Keratinocyte (primary cell): ENCODE measurements at regions not wholly inside any gene's neighbourhood (a gene's known extent, or its start where the extent isn't known, plus 50 kb on each side); places are given as distances from the start of the nearest gene placed in this dataset.

Experiments used
- DNase-seq: peaks from one replicate; pipeline ENCODE4 v3.0.0-alpha.2; 2011; ENCODE audit warnings: low read depth, missing footprints, low spot score
- FAIRE-seq: peaks from 2 replicates; lab custom pipeline; 2011; peaks lifted over from hg19 to GRCh38; lab: Jason Lieb, UNC
- H2AFZ ChIP-seq: 2 replicates; pipeline ENCODE4 v1.6.0; 2012; ENCODE audit warnings: low read length, control low read depth, inconsistent platforms; ENCODE audit not compliant: control insufficient read depth
- H3K27ac ChIP-seq: 2 replicates; pipeline ENCODE4 v1.5.1; 2011; ENCODE audit warnings: low read length; ENCODE audit not compliant: control insufficient read depth, insufficient read depth
- H3K27me3 ChIP-seq: 3 replicates; pipeline ENCODE4 v1.6.0; 2011; ENCODE audit warnings: low read length; ENCODE audit not compliant: control insufficient read depth, insufficient read depth; ENCODE audit errors: extremely low read depth
- H3K36me3 ChIP-seq, 2 experiments: 2 replicates in 1 of 2; 3 replicates in 1 of 2; pipeline ENCODE4 v1.5.1; 2011; ENCODE audit warnings: low read length in 2 of 2, mild to moderate bottlenecking in 1 of 2; ENCODE audit not compliant: control insufficient read depth in 2 of 2, insufficient read depth in 2 of 2; ENCODE audit errors: extremely low read depth in 1 of 2
- H3K4me1 ChIP-seq: 3 replicates; pipeline ENCODE4 v1.5.1; 2011; ENCODE audit warnings: low read length; ENCODE audit not compliant: control insufficient read depth, insufficient read depth; ENCODE audit errors: extremely low read depth
- H3K4me2 ChIP-seq: 3 replicates; pipeline ENCODE4 v1.6.0; 2011; ENCODE audit warnings: low read depth, low read length; ENCODE audit not compliant: control insufficient read depth, insufficient read depth; ENCODE audit errors: extremely low read depth
- H3K4me3 ChIP-seq, 3 experiments: fragments of 200-600 bp in 1 of 3; sonication (generic) in 1 of 3; 2 replicates in 2 of 3; 3 replicates in 1 of 3; pipeline ENCODE4 v1.5.1; 2011 to 2016; ENCODE audit warnings: low read length in 3 of 3, mild to moderate bottlenecking in 3 of 3, control low read depth in 2 of 3, inconsistent platforms in 1 of 3, low read depth in 1 of 3, mixed read lengths in 1 of 3, mixed run types in 1 of 3, moderate library complexity in 1 of 3; ENCODE audit not compliant: control insufficient read depth in 2 of 3, insufficient read depth in 2 of 3; ENCODE audit errors: extremely low read depth in 1 of 3
- H3K79me2 ChIP-seq: 2 replicates; pipeline ENCODE4 v1.6.0; 2012; ENCODE audit warnings: low read length; ENCODE audit not compliant: control insufficient read depth, insufficient read depth
- H3K9ac ChIP-seq: 3 replicates; pipeline ENCODE4 v1.6.0; 2011; ENCODE audit warnings: low read length; ENCODE audit not compliant: control insufficient read depth, insufficient read depth; ENCODE audit errors: extremely low read depth
- H3K9me1 ChIP-seq: 3 replicates; pipeline ENCODE4 v1.6.0; 2011; ENCODE audit warnings: low read length; ENCODE audit not compliant: control insufficient read depth, insufficient read depth; ENCODE audit errors: extremely low read depth
- H3K9me3 ChIP-seq: 2 replicates; pipeline ENCODE4 v1.5.1; 2012; ENCODE audit warnings: low read depth, low read length; ENCODE audit not compliant: control insufficient read depth
- H4K20me1 ChIP-seq: 3 replicates; pipeline ENCODE4 v1.6.0; 2011; ENCODE audit warnings: low read length; ENCODE audit not compliant: control insufficient read depth, insufficient read depth; ENCODE audit errors: extremely low read depth
- CTCF ChIP-seq, 3 experiments: IDR thresholded peaks in 1 of 3; conservative IDR thresholded peaks in 1 of 3; optimal IDR thresholded peaks in 1 of 3; 2 replicates in 2 of 3; 3 replicates in 1 of 3; pipeline versions ENCODE3 to v1.5.1; 2011; ENCODE audit warnings: low read length in 3 of 3, mild to moderate bottlenecking in 3 of 3, moderate library complexity in 2 of 3, control low read depth in 1 of 3, inconsistent platforms in 1 of 3; ENCODE audit not compliant: insufficient read depth in 2 of 3; ENCODE audit errors: extremely low read depth in 1 of 3
- EZH2 ChIP-seq: IDR thresholded peaks from one replicate; pipeline ENCODE4 v1.6.1; 2012; ENCODE audit warnings: inconsistent platforms, mild to moderate bottlenecking, low read length, moderate library complexity
- dilution Hi-C: fragments of 300-500 bp; cut with MboI; formaldehyde crosslinking; loops from one replicate; pipeline ENCODE4 v1.7.0; 2020; ENCODE audit warnings: low sequenced_read_pairs; ENCODE audit not compliant: extremely low pct_ligation_motif_present

DNA sequence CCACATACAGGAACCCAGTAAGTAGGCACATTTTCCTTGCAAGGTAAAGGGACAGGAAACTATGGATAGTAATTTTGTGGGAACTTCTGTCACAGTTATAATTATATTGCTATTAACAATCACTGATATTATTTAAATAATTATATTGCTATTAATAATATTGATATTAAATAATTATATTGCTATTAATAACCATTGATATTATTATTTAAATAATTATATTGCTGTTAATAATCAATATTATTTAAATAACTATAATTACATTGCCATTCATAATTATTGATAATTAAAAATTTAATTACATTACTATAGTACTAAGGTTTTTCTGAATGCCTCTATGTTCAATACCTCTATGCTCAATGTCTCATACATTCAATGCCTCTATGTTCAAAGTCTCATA lies 385.6 kb upstream of the SGCD start:
- Histone ChIP-seq H3K4me3 (no peak overlapping the region), H3K9ac (no peak overlapping the region), H3K27ac (no peak overlapping the region), H3K9me3 (no peaks in the 10 kb centered on the region), H3K4me2 (no peak overlapping the region), H3K27me3 (no peaks in the 10 kb centered on the region), H3K9me1 (no peaks in the 10 kb centered on the region), H3K36me3 (no peaks in the 10 kb centered on the region), H2AFZ (no peak overlapping the region), H4K20me1 (no peaks in the 10 kb centered on the region), H3K79me2 (no peaks in the 10 kb centered on the region), H3K4me1 (no peaks in the 10 kb centered on the region)
- no peak for FAIRE-seq
- TF ChIP-seq CTCF (optimal IDR thresholded peaks at IDR 0.05 in 1 of 3, IDR thresholded peaks at IDR 0.05 in 1 of 3, conservative IDR thresholded peaks at IDR 0.05 in 1 of 3; ENCODE audit: extremely low read depth in 1 of 3, insufficient read depth in 2 of 3, low read length in 3 of 3) (no peak), EZH2 (no peak)
- no peak for DNase-seq
- dilution Hi-C loops: no loop called here

- Histone ChIP-seq H3K4me2 (no peak overlapping the region), H4K20me1 (no peaks in the 10 kb centered on the region), H3K9me3 (no peaks in the 10 kb centered on the region), H2AFZ (no peak overlapping the region), H3K4me1 (no peaks in the 10 kb centered on the region), H3K4me3 (no peak overlapping the region), H3K27ac (no peak overlapping the region), H3K9me1 (no peaks in the 10 kb centered on the region), H3K9ac (no peak overlapping the region), H3K27me3 (no peaks in the 10 kb centered on the region), H3K36me3 (no peaks in the 10 kb centered on the region), H3K79me2 (no peaks in the 10 kb centered on the region)
- TF ChIP-seq EZH2 (no peak), CTCF (optimal IDR thresholded peaks at IDR 0.05 in 1 of 3, IDR thresholded peaks at IDR 0.05 in 1 of 3, conservative IDR thresholded peaks at IDR 0.05 in 1 of 3; ENCODE audit: extremely low read depth in 1 of 3, insufficient read depth in 2 of 3, low read length in 3 of 3) (peak; percentile 11 to 64 (median 34))
- DNase-seq (no peak), FAIRE-seq (no peak)
- dilution Hi-C loops: no loop called here
These were observed 383.2 kb upstream of the SGCD start for GRCh38 chr5:155943516-155944407.
